ENCODE measurements at regions not wholly inside any gene's neighbourhood (a gene's known extent, or its start where the extent isn't known, plus 50 kb on each side); places are given as distances from the start of the nearest gene placed in this dataset.

DNA sequence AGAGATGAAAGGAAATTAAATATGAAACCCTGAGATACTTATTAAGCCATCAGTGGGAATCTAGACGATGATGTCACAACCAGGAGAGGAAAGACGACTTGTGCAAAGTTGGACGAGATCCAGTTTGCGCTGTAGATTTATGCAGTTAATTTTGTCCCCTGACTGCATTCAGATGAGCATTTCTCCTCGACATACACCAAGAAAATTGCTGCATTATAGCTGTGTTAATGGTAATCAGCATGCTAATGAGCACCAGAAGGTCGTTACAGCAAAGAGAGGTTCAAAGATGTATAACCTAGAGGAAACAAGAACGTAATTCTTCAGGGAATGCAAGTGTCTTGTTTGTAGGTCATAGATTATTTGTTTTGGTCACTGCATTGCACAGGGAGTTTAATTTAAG lies 371.7 kb downstream of the RBM26 start:
- ChIA-PET POLR2A (no interaction called here), CTCF (ENCODE audit: low intra/inter-chr PET ratio, low total read pairs) (no interaction called here)
- Histone ChIP-seq H3K27me3 (ENCODE audit: control insufficient read depth in 1 of 2, insufficient read depth in 2 of 2, low read length in 2 of 2) (no peaks in the 10 kb centered on the region), H2AFZ (ENCODE audit: low read length) (no peak overlapping the region), H3K4me1 (ENCODE audit: insufficient read depth, low read length) (no peaks in the 10 kb centered on the region), H3K4me3 (replicated peaks in 1 of 3; ENCODE audit: insufficient read depth in 1 of 3, low read depth in 2 of 3, low read length in 3 of 3) (no peak overlapping the region), H3K9me3 (ENCODE audit: low read length) (no peaks in the 10 kb centered on the region), H4K20me1 (ENCODE audit: insufficient read depth, low read length) (no peaks in the 10 kb centered on the region), H3K79me2 (ENCODE audit: insufficient read depth, low read length) (no peaks in the 10 kb centered on the region), H3K36me3 (replicated peaks in 1 of 2; ENCODE audit: control insufficient read depth in 1 of 2, insufficient read depth in 2 of 2, low read length in 2 of 2) (no peaks in the 10 kb centered on the region), H3K27ac (ENCODE audit: extremely low read length, insufficient read depth, low read length) (no peak overlapping the region), H3K4me2 (ENCODE audit: low read depth, low read length) (no peak overlapping the region), H3K9ac (ENCODE audit: insufficient read depth, low read depth, low read length) (no peak overlapping the region)
- no TSS peak for BruUV-seq (replicated peaks)
- TF ChIP-seq, protein P1, sequence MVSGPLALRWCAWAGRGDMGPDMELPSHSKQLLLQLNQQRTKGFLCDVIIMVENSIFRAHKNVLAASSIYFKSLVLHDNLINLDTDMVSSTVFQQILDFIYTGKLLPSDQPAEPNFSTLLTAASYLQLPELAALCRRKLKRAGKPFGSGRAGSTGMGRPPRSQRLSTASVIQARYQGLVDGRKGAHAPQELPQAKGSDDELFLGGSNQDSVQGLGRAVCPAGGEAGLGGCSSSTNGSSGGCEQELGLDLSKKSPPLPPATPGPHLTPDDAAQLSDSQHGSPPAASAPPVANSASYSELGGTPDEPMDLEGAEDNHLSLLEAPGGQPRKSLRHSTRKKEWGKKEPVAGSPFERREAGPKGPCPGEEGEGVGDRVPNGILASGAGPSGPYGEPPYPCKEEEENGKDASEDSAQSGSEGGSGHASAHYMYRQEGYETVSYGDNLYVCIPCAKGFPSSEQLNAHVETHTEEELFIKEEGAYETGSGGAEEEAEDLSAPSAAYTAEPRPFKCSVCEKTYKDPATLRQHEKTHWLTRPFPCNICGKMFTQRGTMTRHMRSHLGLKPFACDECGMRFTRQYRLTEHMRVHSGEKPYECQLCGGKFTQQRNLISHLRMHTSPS (CRISPR knock-in tag; IDR thresholded peaks at IDR 0.05; ENCODE audit: low read depth): no peak
- no peak for TF ChIP-seq MBD4 (IDR thresholded peaks at IDR 0.05; ENCODE audit: borderline replicate concordance, low read length)
- no peak for TF ChIP-seq CSRNP2 (CRISPR knock-in tag; conservative IDR thresholded peaks at IDR 0.05; ENCODE audit: low read depth)
- TF ChIP-seq RBFOX2 (IDR thresholded peaks at IDR 0.05; ENCODE audit: low read depth, low read length): no peak
- no peak for TF ChIP-seq ZNF30 (CRISPR knock-in tag; IDR thresholded peaks at IDR 0.05)
- no peak for TF ChIP-seq ZNF709 (CRISPR knock-in tag; IDR thresholded peaks at IDR 0.05)
- no peak for TF ChIP-seq MNT (IDR thresholded peaks at IDR 0.05)
- TF ChIP-seq HES4 (CRISPR knock-in tag; IDR thresholded peaks at IDR 0.05; ENCODE audit: borderline replicate concordance): no peak
- no peak for TF ChIP-seq GTF3A (CRISPR knock-in tag; conservative IDR thresholded peaks at IDR 0.05)
- TF ChIP-seq RFX1 (IDR thresholded peaks at IDR 0.05): no peak
- TF ChIP-seq GABPB1 (CRISPR knock-in tag; IDR thresholded peaks at IDR 0.05): no peak
- no peak for TF ChIP-seq NR0B2 (CRISPR knock-in tag; IDR thresholded peaks at IDR 0.05)
- TF ChIP-seq, protein P2, sequence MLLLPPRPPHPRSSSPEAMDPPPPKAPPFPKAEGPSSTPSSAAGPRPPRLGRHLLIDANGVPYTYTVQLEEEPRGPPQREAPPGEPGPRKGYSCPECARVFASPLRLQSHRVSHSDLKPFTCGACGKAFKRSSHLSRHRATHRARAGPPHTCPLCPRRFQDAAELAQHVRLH (CRISPR knock-in tag; IDR thresholded peaks at IDR 0.05; ENCODE audit: borderline replicate concordance, low read depth): no peak
- TF ChIP-seq ZNF382 (CRISPR knock-in tag; IDR thresholded peaks at IDR 0.05; ENCODE audit: borderline replicate concordance): no peak
- TF ChIP-seq ZNF562 (CRISPR knock-in tag; IDR thresholded peaks at IDR 0.05; ENCODE audit: borderline replicate concordance): no peak
- no peak for TF ChIP-seq MTERF4 (CRISPR knock-in tag; IDR thresholded peaks at IDR 0.05)
- TF ChIP-seq GATA4 (IDR thresholded peaks at IDR 0.05; ENCODE audit: borderline replicate concordance, low read depth): no peak
- no peak for TF ChIP-seq SP1 (IDR thresholded peaks at IDR 0.05)
- no peak for TF ChIP-seq SP1 (CRISPR knock-in tag; IDR thresholded peaks at IDR 0.05)
- no peak for ATAC-seq
- DNase-seq (ENCODE audit: low spot score): no peak
- FAIRE-seq: no peak
- intact Hi-C loops (cut with micrococcal nuclease; ENCODE audit: unreplicated experiment): no loop called here
- 11% methylated on average over 7 of the region's 7 CpGs for WGBS (ENCODE audit: low lambda C conversion rate)
- in situ Hi-C loops (cut with HindIII; ENCODE audit: extremely low pct_ligation_motif_present, low pct_unique_long_range_greater_than_20kb): no loop called here
